GM10248 (cell line): ENCODE measurements at regions not wholly inside any gene's neighbourhood (a gene's known extent, or its start where the extent isn't known, plus 50 kb on each side); places are given as distances from the start of the nearest gene placed in this dataset.

ENCODE experiments used
- CTCF ChIA-PET: fragments of 300-600 bp; sonication (Branson Sonifier 250); formaldehyde crosslinking; extraction: SDS; loops from one replicate; lab custom pipeline; 2021; ENCODE audit warnings: antibody characterized with exemption; lab: Yijun Ruan, JAX
- POLR2A ChIA-PET: fragments of 350-650 bp; sonication (Branson Sonifier 250); formaldehyde crosslinking; extraction: SDS; loops from one replicate; lab custom pipeline; 2020; ENCODE audit warnings: antibody characterized with exemption; lab: Yijun Ruan, JAX
- DNase-seq: peaks from one replicate; pipeline ENCODE4 v3.0.0; 2012; ENCODE audit errors: extremely low spot score
- TF ChIP-seq, protein P1 (sequence below): IDR thresholded peaks from 2 replicates; pipeline ENCODE4 v1.5.1; 2012; ENCODE audit warnings: mild to moderate bottlenecking, low read depth; ENCODE audit errors: extremely low read depth, missing control alignments, control extremely low read depth

DNA sequence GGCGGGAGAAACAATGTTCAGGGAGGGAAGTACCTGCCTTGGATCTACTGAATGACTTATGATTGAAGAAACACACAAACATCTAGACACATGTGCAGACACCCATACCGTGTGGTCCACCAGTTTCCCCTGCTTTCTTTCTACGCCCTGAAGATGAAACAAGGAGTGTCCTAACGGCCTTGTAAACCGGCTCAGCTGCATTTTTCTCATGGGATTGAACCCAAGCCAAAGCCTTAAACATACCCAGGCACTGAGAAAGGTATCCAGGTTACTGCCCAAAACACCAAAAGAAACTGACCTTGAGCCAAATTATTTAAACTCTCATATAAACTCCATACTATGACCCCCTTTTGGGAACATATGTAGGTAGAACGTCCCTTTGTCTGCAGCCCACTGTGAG lies 630.0 kb upstream of the RGS18 start:
- ChIA-PET CTCF (no interaction called here), POLR2A (no interaction called here)
- DNase-seq: no peak

DNA sequence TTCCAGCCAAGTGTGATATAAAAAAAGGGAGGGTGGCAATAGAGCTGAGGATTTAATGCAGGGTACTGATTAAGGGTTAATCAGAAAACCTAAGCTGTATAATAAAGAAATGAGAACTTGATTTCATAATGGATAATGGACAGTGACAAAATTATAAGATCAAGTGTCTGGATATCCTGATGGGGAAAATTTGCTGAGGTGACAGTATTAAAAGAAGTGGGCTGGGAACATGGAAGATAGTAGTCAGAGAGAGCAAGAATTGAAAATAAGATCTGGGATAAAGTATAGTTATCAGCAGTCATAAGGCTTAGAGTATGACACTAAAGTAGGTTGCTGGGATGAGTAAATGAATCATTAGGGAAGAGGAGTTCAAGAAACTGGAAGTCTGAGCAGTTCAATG lies 627.3 kb upstream of the RGS18 start:
- CTCF ChIA-PET: interaction anchor here (1.0 to 1.6 kb wide), 2 partner anchors 10 to 30 kb away, joined by 3 read pairs; no protein-coding TSS in a partner anchor
- POLR2A ChIA-PET: no interaction called here
- TF ChIP-seq, protein P1, sequence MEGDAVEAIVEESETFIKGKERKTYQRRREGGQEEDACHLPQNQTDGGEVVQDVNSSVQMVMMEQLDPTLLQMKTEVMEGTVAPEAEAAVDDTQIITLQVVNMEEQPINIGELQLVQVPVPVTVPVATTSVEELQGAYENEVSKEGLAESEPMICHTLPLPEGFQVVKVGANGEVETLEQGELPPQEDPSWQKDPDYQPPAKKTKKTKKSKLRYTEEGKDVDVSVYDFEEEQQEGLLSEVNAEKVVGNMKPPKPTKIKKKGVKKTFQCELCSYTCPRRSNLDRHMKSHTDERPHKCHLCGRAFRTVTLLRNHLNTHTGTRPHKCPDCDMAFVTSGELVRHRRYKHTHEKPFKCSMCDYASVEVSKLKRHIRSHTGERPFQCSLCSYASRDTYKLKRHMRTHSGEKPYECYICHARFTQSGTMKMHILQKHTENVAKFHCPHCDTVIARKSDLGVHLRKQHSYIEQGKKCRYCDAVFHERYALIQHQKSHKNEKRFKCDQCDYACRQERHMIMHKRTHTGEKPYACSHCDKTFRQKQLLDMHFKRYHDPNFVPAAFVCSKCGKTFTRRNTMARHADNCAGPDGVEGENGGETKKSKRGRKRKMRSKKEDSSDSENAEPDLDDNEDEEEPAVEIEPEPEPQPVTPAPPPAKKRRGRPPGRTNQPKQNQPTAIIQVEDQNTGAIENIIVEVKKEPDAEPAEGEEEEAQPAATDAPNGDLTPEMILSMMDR: no peak

More for the DNA sequence above, 630.0 kb upstream of the RGS18 start:
- TF ChIP-seq, protein P1: no peak

DNA sequence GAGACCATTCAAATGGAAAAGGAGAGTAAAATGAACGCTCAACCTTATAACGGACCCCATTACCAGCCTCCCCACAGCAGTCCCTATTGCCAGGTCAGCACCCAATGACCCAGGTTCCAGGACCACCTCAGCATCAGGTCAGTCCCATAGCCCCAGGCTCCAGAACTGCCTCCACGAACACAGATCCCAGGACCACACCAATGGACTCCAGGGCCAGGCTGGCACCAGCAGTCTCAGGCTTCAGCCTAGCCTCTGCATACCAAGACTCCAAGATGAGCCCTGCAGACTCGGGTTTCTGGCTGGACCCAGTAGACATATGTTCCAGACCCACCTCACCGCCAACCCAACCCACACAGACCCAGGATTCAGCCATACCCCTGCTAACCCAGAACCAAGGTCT lies 625.0 kb upstream of the RGS18 start:
- TF ChIP-seq, protein P1: no peak
- ChIA-PET CTCF (interaction anchor here (1.0 kb wide), 1 partner anchor 11 kb away, joined by 4 read pairs; no protein-coding TSS in a partner anchor), POLR2A (no interaction called here)
- DNase-seq: no peak

More for the DNA sequence above, 627.3 kb upstream of the RGS18 start:
- DNase-seq: no peak

DNA sequence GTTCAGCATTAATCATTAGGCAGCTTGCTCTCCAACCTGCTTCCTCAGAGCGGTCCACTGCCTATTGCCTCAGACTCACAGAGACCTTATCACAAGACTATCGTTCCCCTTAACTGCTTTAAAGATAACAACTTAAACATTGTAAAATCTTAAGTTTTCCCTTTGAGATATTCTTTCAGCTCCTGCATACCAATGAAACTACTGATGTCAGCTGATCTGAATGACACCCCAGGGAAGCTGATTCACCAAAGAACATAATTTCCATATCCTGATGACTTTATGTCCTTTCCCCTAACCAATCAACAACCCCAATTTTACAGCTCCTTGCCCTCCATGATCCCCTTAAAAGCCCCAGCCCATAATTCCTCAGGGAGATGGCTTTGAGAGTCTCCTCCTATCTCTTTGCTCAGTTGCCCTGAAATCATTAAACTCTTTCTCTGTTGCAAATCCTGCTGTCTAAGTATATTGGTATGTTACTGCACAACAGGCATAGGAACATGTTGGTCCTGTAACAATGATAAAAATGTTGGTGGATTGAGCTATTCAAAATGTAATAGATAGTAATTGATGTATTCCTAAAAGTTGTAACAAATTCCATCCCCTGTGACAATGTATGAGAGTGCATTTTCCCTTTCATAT lies 621.4 kb upstream of the RGS18 start:
- no peak for DNase-seq
- ChIA-PET POLR2A (no interaction called here), CTCF (interaction anchor here (1.0 kb wide), 1 partner anchor 9 kb away, joined by 4 read pairs; no protein-coding TSS in a partner anchor)
- TF ChIP-seq, protein P1: no peak

DNA sequence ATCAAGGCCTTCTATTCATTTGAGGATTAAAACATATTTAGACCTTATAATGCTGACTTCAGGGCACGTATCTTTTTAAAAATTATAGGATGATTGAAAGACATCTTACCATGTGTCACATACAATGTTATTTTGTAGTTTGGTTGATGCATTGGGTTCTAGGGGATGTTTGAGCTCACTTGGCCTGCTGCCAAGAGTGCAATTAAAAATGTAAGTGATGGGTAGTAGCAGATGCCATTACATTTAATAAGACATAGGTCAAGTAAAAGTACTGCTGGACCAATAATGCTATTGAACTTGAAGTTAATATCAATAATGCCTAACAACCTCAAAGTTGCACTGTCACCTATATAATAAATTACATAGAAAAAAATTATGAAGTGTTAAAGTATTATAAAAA lies 616.5 kb upstream of the RGS18 start:
- no peak for DNase-seq
- CTCF ChIA-PET: no interaction called here
- POLR2A ChIA-PET: no interaction called here
- TF ChIP-seq, protein P1: no peak

DNA sequence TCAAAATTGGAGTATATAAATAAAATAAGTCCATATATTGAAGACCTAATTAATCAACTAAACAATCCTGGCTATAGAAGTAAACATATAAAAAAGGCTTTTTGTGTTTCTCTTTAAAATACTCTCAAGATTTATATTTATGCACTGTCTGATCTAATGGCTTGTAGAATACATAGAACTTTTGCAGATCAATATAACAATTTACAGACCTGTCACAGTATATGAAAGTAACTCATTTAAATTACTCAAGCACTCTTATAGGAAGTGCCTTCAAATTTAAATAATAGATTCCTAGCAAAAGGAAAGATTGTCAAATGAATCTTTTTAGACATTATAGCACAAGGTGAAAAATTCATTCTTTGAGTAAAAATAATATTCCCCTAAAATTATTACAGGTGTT lies 615.8 kb upstream of the RGS18 start:
- CTCF ChIA-PET: no interaction called here
- POLR2A ChIA-PET: no interaction called here
- TF ChIP-seq, protein P1: no peak

More for the DNA sequence above, 615.8 kb upstream of the RGS18 start:
- DNase-seq: no peak
